ENCODE measurements at regions not wholly inside any gene's neighbourhood (a gene's known extent, or its start where the extent isn't known, plus 50 kb on each side); places are given as distances from the start of the nearest gene placed in this dataset.

DNA sequence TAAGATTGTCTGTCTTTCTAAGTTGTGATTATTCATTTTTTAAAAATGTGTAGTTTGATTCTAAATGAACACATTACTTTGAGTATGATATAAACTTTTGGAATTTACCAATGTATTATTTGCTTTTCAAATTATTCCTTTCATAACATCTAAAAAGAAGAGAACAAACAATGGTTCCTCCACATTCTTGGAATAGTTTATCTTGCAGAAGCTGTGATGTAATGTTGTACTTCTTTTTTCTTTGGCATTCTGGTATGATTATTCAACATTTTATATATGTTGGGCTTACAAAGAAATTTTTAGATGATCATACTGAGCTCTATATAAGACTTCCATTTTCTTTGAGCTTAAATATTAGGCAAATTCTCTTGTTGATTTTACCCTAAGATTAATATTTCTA is 419.2 kb downstream of the DIPK2A start:
- DNase-seq = no peak

- no peak for DNase-seq
Measured at GRCh38 chr3:144391236-144391635, 419.6 kb downstream of the DIPK2A start.

GRCh38 chr3:144394032-144394431 is 422.4 kb downstream of the DIPK2A start:
- DNase-seq = no peak

DNA sequence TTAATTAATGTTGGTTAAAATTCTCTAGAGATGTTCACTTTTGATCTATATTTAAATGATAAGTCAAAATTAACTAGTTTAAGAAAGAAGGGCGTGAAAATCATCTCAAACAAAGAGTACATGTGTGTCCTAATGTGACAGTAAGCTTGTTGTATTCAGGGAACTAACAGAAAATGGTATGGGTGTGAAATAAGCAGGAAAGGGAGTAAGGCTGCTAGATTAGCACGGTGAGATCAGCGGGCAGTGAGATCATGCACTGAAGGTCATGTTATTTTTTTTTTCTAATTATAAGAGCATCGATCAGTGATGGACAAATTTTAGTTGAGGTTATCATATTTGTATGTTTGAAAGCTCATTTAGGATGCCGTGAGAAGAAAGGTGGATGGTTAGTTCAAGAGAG is 430.8 kb downstream of the DIPK2A start:
- DNase-seq = no peak

GRCh38 chr3:144403040-144403457 is 431.4 kb downstream of the DIPK2A start:
- no peak for DNase-seq

- no peak for DNase-seq
Measured at GRCh38 chr3:144407335-144407734, 435.7 kb downstream of the DIPK2A start.

GRCh38 chr3:144409319-144409718 is 437.7 kb downstream of the DIPK2A start:
- DNase-seq = no peak

DNA sequence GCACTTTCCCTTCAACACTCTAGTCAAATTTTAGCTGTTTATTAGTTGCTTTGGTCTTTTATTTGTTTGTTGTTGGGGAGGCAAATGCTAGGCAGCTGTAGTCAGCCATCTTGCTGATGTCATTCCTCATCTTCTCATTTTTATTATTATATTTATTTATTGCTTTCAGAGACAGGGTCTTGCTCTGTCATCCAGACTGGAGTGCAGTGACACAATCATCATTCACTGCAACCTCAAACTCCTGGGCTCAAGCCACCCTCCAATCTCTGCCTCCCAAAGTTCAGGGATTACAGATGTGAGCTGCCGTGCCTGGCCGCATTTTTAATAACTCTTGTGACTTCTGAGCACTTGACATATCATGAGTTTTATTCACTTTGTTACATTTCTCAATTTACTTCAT is 441.4 kb downstream of the DIPK2A start:
- DNase-seq = no peak

DNA sequence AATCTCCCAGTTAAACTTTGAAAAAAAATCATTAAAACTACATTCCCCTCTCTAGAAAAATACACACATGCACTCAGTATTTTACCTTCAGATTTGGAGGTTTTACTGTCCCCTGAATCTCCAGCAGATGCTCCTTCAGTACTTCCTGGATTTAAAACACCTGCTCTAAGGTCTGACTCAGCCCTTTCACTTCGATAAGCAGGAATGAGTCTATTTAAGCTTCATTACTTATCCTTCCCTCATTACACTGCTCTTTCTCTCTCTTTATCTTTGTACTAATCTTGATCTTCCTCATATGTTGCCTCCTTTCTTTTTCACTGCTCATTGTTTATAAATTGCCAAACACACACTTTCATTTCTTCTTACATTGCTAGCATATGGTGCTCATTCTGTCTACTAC is 443.9 kb downstream of the DIPK2A start:
- DNase-seq = no peak

DNA sequence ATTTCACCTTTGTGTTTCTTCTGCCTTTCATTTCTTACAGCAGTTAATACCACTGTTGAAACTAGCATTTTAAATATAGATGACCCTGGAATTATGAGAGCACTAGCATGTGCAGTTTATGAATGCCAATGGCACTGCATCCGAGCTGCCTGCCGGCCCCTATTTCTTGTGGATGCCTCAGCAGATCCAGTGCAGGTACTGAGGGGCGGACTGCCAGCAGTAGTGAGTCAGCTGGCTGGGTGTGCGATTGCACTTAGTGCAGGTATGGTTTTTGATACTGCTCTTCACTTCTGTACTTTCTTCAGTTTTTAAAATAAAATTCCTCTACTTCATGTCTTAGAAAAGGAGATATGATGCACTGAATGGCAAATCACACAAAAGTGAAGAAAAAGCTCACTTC is 453.0 kb downstream of the DIPK2A start:
- no peak for DNase-seq

DNA sequence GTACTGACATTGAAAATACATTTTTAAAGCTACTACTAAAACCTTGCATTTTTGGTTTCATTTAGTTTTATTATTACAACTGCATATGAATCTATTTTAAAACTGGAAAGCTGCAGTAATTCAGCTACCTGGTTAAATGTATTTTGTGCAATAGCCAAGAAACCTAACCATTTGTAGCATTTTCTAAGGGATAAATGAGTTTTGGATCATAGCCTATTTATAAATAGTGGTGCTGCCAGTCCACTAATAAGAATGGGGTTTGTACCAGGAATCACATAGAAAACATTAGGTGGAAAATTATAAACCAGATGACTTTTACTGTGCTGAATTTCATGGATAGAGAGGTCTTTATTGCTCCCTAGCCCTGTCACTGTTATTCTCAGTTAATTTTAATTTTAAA is 454.7 kb downstream of the DIPK2A start:
- DNase-seq = no peak

DNA sequence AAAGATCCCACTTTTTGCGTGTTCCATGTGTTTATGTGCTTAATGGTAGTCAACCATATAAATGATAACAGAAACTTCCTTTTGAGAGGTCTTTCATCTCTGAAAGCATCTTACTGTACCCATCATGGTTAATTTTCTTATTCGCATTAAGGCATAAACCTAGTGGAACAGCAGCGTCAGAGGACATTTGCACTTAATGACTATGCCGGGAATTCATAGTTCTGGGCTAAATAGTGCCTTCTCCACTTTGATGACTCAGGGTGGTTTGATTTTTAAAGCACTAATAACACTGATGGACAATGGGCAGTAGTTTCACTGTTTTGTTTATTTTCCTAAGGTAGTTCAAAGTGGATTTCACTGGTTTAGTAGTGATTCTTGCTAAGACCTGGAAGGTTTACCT is 455.3 kb downstream of the DIPK2A start:
- no peak for DNase-seq

DNA sequence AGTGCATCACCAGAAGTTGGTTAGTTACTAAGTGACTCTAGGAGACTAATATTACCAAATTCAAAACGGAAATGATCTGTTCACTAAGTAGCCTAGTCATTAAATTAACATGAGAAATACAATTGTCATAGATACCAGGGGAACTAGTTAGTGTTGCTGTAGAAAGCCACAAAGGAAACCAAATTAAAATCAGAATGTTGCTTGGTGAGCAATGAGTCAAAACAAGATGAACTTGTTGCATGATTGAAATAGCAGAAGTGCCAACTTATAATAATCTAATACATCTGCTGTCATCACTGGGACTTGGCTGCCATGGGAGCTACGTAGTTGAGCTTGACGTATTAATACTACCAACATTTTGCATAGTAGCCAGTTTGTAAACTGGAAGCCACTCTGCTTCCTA is 458.1 kb downstream of the DIPK2A start:
- DNase-seq = no peak

DNA sequence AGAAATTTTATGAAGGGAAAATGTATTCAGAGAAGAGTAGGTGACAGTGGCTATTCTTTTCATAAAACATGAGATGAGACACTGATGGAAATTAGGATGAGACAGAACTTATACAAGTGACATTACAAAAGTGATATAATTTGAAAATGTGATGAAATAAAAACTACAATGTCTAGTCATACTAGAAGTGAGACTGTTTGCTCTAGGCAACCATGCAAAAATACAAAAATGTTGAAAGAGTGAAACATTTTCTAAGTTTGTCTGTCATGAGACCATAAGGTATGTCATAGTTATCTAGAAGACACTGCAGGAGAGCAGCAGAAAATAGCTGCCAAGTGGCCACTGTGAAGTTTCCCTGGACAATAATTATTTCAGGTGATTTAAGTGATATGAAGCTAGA is 459.5 kb downstream of the DIPK2A start:
- no peak for DNase-seq

DNA sequence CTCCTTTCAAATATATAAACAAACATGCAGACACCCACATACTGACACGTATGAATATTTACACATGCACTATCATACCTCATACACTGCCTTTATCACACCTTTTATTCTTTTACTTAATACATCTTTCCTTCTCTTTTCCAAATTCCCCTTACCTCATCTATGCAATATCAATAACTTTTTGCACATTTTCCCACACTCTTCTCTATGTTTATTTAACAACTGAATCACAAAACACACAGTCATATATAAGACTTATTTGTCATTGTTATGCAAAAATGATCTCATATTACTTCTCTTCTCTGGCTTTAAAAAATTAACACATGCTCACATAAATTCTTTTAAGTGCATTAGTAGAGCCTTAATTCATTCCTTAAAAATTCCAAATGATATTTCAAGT is 461.4 kb downstream of the DIPK2A start:
- no peak for DNase-seq

GRCh38 chr3:144437989-144438388 is 466.4 kb downstream of the DIPK2A start:
- DNase-seq = no peak

GRCh38 chr3:144444061-144444460 is 472.4 kb downstream of the DIPK2A start:
- no peak for DNase-seq

DNA sequence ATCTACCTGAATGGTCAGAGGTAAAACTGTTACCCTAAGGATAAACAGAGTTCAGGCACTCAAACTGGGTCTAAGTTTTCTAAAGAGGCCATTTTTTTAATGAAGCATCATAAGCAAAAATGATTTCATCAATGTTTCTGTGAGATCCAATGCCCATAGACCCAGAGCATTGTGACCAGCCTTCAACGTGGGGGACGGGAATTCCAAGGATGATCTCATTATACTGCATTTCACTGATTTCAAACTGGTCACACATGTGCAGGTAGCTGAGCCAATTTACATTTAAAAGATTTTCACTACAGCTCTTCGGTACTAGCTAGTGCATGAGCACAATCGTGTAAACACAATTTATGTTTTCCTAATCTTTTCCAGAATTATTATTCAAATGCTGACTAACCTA is 472.9 kb downstream of the DIPK2A start:
- DNase-seq = no peak

DNA sequence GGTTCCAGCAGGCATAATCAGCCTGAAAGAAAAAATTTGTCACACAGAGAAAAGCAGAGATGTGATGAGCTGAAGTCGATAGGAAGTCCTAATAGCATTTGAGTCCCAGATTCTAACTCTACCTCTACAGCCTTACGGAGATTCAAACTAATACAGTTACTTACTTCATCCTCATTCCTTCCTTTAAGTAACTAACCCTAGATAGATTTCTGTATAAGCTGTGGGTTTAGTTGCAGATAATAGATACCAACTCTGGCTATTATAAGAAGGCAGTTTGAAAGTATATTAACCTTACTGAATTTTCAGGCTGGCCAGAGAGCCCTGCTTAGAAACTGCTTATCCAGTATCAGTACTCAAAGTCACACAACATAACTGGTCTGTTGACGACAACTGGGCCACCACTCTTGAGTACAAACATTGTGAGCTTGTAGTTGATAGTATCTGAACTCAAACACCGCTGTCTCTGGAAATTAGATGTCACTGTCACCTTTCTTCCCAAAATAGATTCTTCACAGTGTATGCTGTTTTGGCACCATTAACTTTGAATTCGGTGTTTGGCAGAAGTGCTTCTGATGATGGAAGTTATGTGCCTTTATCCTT is 484.3 kb downstream of the DIPK2A start:
- no peak for DNase-seq

DNA sequence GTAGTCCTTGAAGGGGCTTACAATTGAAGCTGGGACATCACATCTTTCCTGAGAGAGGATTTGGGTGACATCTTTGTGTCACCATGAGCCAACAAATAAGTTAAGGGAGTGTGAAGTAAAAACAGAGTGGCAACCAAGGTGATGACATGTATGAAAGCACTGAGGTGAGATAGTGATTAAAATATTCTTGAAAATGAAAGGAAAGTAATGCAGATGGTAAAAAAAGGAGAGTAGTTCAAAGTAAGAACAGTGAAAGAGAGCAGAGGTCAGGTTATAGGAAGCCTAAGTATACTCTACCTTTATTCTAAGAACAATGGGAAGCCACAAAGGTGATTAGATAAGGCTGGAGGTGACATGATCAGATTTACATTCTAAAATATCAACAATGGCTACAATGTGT is 486.1 kb downstream of the DIPK2A start:
- DNase-seq = no peak

GRCh38 chr3:144458283-144458682 is 486.7 kb downstream of the DIPK2A start:
- no peak for DNase-seq

DNA sequence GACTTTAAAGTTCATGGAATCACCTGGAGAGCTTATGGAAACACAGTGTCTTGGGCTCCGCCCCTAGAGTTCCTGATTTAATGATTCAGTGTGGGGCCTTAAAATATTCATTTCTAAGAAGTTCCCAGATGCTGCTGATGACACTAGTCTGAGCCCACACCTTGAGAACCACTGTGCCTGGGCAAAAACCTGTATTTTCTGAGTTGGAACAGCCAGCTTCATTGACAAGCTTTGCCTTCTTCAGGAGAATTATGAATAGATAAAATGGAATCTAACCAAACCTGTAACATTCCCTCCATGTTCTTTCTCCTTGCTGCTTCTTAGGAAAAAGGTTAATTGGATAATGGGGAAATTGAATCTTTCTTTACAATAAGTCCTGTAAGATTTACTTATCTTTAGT is 490.7 kb downstream of the DIPK2A start:
- no peak for DNase-seq

DNA sequence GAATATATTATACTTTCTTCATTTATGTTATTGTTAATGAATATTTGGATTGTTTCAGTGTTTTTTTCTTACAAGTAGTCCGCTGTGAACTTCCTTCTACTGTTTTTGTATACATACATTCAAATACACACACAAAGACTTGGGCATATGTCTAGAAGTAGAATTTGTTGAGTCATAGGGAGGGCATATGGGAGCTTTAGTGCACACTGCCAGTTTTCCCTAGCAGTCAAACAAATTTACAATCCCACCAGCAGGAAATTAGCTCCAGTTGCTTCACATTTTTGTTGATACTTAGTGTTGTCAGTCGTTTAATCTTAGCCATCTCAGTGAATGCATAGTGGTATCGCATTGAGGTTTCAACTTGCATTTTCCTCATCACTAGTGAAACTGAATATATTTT is 492.3 kb downstream of the DIPK2A start:
- no peak for DNase-seq

- DNase-seq = no peak
Measured at GRCh38 chr3:144466114-144466513, 494.5 kb downstream of the DIPK2A start.

- DNase-seq = no peak
Measured at GRCh38 chr3:144466540-144466939, 494.9 kb downstream of the DIPK2A start.

DNA sequence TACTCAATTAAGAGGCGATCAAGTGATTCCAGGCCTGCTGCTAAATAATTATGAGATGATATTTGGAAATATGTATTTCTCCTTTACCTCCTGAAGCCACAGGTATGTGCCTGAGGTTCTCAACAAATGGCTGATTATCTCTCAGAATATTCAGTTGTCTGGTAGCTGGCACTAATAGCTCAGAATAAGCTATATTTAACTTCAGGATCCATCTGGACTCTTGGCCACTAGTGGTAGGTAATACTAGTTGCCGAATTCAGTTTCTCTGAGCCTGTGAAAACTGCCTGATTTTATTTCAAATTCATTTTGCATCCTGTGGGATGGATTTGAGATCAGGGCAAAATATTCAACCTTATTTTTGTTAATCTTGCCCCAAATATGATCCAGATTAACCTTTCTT is 499.0 kb downstream of the DIPK2A start:
- no peak for DNase-seq
